Esophagus squamous epithelium (tissue), 4 donors: ENCODE measurements at regions not wholly inside any gene's neighbourhood (a gene's known extent, or its start where the extent isn't known, plus 50 kb on each side); places are given as distances from the start of the nearest gene placed in this dataset.

ENCODE experiments used
- CTCF ChIP-seq, 6 experiments: fragments of 450-650 bp in 4 of 6; fragments of 200-600 bp in 2 of 6; sonication (generic) in 2 of 6; IDR thresholded peaks; one replicate each; pipeline ENCODE4 v1.5.1; 2016 to 2019; ENCODE audit warnings: antibody characterized with exemption in 6 of 6, mild to moderate bottlenecking in 4 of 6, moderate library complexity in 4 of 6
- POLR2A ChIP-seq, 4 donors: fragments of 450-650 bp; IDR thresholded peaks; one replicate each; pipeline ENCODE4 v1.6.1; 2017; ENCODE audit warnings: antibody characterized with exemption in 4 of 4, mild to moderate bottlenecking in 4 of 4, moderate library complexity in 3 of 4

GRCh38 chr2:152245653-152246052, 70.1 kb upstream of the STAM2 start:
- TF ChIP-seq CTCF (IDR thresholded peaks at IDR 0.05) (no peak), POLR2A (IDR thresholded peaks at IDR 0.05) (no peak)
